ENCODE measurements at regions not wholly inside any gene's neighbourhood (a gene's known extent, or its start where the extent isn't known, plus 50 kb on each side); places are given as distances from the start of the nearest gene placed in this dataset.

DNA sequence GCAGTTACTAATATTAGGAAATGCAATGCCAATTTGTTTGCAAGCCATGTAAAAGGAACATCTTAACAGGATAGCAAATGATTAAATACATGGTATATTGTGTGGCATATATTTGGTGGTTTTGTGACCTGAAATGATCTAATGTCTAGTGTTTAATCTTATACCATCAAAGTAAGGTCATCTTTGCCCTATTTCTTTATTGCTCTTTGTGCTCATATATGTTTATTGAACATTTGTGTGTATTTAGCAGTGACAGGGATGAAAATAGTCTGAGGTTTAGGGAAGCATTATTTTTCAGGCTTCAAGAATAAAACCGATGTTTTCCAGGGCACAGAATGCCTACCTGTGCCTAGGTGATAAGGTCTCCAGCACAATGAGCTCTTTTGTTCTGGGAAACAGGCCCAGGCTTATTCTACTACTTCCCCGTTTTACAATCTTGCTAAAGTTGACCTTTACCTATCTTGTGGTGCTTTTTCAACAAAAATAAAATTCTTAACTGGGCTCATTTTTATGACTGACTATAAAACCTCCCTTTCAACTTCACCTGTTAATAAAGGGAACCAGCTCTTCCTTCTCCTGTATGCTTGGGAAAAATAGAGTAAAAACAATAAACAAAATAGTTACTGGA, 105.6 kb upstream of the ANKH start:
- TF ChIP-seq, protein P1, sequence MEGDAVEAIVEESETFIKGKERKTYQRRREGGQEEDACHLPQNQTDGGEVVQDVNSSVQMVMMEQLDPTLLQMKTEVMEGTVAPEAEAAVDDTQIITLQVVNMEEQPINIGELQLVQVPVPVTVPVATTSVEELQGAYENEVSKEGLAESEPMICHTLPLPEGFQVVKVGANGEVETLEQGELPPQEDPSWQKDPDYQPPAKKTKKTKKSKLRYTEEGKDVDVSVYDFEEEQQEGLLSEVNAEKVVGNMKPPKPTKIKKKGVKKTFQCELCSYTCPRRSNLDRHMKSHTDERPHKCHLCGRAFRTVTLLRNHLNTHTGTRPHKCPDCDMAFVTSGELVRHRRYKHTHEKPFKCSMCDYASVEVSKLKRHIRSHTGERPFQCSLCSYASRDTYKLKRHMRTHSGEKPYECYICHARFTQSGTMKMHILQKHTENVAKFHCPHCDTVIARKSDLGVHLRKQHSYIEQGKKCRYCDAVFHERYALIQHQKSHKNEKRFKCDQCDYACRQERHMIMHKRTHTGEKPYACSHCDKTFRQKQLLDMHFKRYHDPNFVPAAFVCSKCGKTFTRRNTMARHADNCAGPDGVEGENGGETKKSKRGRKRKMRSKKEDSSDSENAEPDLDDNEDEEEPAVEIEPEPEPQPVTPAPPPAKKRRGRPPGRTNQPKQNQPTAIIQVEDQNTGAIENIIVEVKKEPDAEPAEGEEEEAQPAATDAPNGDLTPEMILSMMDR (IDR thresholded peaks at IDR 0.05; ENCODE audit: extremely low read depth in 1 of 2, insufficient read depth in 1 of 2, low read depth in 1 of 2, low read length in 2 of 2): no peak
- TF ChIP-seq MAX (IDR thresholded peaks at IDR 0.05; ENCODE audit: insufficient read depth, insufficient read length) (no peak), MYC (IDR thresholded peaks at IDR 0.05; ENCODE audit: low read depth, low read length) (no peak), POLR2A (IDR thresholded peaks at IDR 0.05; ENCODE audit: low read depth, low read length) (no peak), JUN (IDR thresholded peaks at IDR 0.05; ENCODE audit: borderline replicate concordance, insufficient read depth, insufficient read length, low read depth) (no peak), POLR2AphosphoS5 (IDR thresholded peaks at IDR 0.05; ENCODE audit: insufficient read depth, low read depth, low read length) (no peak), EZH2 (IDR thresholded peaks at IDR 0.05; ENCODE audit: borderline replicate concordance, low read depth, low read length, severe bottlenecking) (no peak), FOS (IDR thresholded peaks at IDR 0.05; ENCODE audit: borderline replicate concordance, insufficient read depth, low read length) (no peak), GATA2 (IDR thresholded peaks at IDR 0.05; ENCODE audit: insufficient read depth, insufficient read length, low read depth, low read length) (no peak)

All from endothelial cell of umbilical vein (primary cell).